AG04449 (cell line): ENCODE measurements at regions not wholly inside any gene's neighbourhood (a gene's known extent, or its start where the extent isn't known, plus 50 kb on each side); places are given as distances from the start of the nearest gene placed in this dataset.

Source experiments
- CTCF ChIA-PET: fragments of 350-600 bp; formaldehyde crosslinking; extraction: SDS; loops from one replicate; lab custom pipeline; 2021; ENCODE audit warnings: antibody characterized with exemption; lab: Yijun Ruan, JAX
- POLR2A ChIA-PET: fragments of 400-600, 350-600 bp; formaldehyde crosslinking; extraction: SDS; loops from one replicate; lab custom pipeline; 2020; ENCODE audit warnings: antibody characterized with exemption, inconsistent platforms; lab: Yijun Ruan, JAX
- DNase-seq: peaks from one replicate; pipeline ENCODE4 v3.0.0-alpha.2; 2010; ENCODE audit warnings: low read depth, low spot score
- H3K4me3 ChIP-seq: 2 replicates; pipeline ENCODE4 v1.5.1; 2011; ENCODE audit warnings: low read depth, mild to moderate bottlenecking, control low read depth, low read length
- TF ChIP-seq, protein P1 (sequence below): IDR thresholded peaks from one replicate; pipeline ENCODE4 v1.5.1; 2011; ENCODE audit warnings: mild to moderate bottlenecking, moderate library complexity, low read length, control low read depth, inconsistent platforms; ENCODE audit not compliant: insufficient read depth; ENCODE audit errors: missing control alignments

DNA sequence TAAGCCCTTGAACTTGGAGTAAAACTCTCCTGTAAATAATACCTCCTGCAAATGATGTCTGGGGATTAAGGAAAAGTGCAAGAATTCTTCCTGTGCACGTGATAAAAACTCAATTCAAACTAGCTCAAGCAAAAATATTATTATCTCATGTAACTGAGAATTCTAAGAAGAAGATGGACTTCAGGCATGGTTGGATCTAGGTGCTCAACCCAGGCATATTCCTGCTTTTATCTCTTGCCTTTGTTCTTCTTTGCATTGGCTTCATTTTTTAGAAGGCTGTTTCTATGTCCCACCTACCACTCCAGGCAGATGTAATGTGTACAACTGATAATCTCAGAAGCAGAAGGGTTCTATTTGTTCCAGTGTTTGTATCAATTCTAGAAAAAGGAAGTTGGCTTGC lies 95.8 kb downstream of the DACT2 start:
- TF ChIP-seq, protein P1, sequence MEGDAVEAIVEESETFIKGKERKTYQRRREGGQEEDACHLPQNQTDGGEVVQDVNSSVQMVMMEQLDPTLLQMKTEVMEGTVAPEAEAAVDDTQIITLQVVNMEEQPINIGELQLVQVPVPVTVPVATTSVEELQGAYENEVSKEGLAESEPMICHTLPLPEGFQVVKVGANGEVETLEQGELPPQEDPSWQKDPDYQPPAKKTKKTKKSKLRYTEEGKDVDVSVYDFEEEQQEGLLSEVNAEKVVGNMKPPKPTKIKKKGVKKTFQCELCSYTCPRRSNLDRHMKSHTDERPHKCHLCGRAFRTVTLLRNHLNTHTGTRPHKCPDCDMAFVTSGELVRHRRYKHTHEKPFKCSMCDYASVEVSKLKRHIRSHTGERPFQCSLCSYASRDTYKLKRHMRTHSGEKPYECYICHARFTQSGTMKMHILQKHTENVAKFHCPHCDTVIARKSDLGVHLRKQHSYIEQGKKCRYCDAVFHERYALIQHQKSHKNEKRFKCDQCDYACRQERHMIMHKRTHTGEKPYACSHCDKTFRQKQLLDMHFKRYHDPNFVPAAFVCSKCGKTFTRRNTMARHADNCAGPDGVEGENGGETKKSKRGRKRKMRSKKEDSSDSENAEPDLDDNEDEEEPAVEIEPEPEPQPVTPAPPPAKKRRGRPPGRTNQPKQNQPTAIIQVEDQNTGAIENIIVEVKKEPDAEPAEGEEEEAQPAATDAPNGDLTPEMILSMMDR: no peak
- CTCF ChIA-PET: no interaction called here
- H3K4me3 ChIP-seq: no peak overlapping the region
- POLR2A ChIA-PET: no interaction called here
- no peak for DNase-seq

DNA sequence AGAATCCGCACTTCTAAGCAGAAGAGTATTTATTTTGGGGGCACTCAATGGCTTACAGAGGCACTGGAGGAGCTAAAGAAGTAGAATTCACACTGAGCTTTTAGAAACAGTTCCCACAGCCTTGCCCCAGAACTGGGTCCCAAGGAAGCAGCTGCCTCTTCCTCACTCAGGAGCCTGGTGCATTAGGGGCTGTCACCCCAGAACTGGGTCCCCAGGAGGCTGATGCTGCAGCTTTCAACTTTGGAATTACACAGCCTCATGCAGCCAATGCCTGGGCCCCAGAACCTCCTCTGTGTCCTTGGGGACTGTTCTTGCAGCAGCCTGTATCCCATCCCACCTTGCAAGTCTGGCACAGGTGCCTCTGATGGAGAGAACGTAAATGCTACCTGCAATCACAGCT lies 96.4 kb downstream of the DACT2 start:
- ChIA-PET POLR2A (no interaction called here), CTCF (no interaction called here)
- TF ChIP-seq, protein P1: no peak
- no peak overlapping the region for H3K4me3 ChIP-seq
- no peak for DNase-seq

DNA sequence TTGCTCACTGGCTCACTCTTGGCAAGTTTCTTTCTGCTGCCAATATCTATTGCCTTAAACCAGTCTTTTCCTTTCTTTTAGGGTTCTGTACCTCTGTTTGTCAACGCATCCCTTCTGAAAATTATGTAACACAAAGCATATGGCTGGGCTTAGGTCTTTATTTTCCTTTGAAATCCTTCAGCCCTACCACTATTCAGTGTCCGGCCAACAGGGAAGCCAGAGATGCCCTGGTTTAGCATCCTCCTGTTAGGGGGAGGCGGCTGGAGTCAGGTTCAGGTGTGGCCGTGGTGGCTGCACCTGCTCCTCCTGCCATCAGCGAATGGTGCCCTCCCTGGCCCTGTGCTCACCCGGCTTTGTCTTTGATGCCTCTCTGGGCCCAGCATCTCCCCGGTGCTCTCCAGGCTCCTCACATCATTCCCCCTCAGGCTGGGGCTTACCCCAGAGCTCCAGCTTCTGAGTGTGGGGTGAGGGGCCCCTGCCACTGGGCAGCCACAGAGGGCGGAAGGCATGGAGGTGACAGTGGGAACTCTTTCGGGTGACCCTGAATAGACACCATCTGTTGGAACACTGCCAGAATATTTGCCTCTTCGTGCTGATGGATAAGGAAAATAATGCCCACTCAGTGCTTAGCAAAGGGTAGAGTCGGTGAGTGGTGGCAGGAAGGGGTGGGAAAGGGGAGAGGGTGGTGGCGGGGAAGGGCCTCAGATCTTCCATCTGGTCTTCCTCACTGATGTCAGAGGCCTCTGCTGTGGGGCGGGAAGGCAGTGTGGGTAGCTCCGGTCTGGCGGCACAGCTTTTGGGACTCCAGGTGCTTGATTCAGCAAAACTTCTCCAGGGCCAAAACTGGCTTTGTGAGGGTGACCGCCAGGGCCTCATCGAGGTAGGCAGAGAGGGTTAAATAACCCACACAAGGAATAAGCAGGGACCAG lies 97.2 kb downstream of the DACT2 start:
- CTCF ChIA-PET: no interaction called here
- H3K4me3 ChIP-seq: no peak overlapping the region
- POLR2A ChIA-PET: no interaction called here
- TF ChIP-seq, protein P1: no peak
- no peak for DNase-seq

DNA sequence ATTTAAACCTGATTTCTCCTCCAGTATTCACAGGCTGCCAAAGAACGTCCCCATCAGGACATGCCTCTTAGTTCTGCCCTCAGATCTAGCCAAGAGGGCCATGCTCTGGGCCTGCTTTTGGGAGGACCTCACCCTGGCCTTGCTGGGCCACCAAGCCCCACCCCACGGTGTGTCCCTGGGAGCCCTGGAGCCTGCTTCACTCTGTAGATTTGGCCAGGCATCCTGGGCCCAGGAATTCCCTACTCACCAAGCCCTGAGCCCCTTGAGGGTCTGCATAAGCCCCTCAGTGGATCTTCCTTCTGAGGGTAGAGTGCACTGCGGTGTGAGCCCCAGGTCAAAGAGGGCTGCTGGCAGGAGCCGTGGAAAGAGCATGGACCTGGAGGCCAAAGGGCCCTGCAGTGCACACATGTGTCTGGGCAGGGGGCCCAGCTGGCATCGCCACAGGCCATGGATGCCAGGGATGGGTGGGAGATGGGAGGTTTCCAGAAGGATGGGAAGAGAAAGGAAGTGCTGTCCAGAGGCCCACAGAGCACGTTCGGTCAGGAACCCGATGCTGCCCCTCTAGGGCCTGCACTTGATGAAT lies 98.0 kb downstream of the DACT2 start:
- ChIA-PET POLR2A (no interaction called here), CTCF (no interaction called here)
- H3K4me3 ChIP-seq: no peak overlapping the region
- TF ChIP-seq, protein P1: no peak
- DNase-seq: no peak

DNA sequence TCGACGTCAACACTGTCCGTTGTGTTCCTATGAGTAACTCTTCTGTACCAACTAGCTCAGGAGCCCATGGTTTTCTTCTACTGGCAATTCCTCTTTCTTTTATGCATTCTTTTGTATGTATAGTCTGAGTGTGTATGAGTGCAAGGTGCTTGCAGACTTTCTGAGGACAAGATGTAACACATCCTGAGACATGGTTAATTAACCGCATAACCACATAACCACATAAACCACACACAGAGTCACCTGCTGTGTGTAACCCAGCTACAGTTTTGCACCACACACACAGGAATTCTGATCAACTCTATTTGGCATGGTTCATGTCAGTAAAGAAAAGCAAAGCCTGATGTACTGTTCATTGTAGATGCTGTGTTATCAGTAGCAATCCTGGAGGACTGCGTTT lies 98.6 kb downstream of the DACT2 start:
- CTCF ChIA-PET: no interaction called here
- TF ChIP-seq, protein P1: no peak
- DNase-seq: no peak
- POLR2A ChIA-PET: no interaction called here
- H3K4me3 ChIP-seq: no peak overlapping the region

DNA sequence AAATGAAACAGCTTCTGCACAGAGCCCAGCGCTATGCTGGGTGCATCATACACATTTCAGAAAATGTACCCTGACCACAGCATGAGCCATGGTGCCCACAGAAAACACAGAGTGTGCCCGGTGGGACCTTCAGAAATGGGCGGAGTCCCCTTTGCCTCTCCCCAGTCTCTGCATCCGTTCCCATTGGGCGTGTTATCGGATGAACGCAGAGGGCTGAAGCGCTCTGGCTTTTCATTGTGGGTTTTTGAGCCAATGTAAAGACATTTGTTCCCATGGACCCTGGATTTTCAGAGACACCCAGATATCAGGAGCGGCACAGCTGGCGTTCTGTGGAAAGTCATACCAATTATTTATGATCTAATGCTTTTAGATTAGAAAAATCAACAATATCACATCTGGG lies 99.8 kb downstream of the DACT2 start:
- no peak for DNase-seq
- TF ChIP-seq, protein P1: no peak
- CTCF ChIA-PET: no interaction called here
- POLR2A ChIA-PET: no interaction called here
- no peak overlapping the region for H3K4me3 ChIP-seq
